ENCODE measurements at regions not wholly inside any gene's neighbourhood (a gene's known extent, or its start where the extent isn't known, plus 50 kb on each side); places are given as distances from the start of the nearest gene placed in this dataset.

GRCh38 chr13:68358294-68358705 lies 1128.2 kb upstream of the PCDH9 start:
- no peak for TF ChIP-seq POLR2AphosphoS5 (IDR thresholded peaks at IDR 0.05; ENCODE audit: borderline replicate concordance, low read depth, low read length)
- TF ChIP-seq EZH2 (IDR thresholded peaks at IDR 0.05) = no peak
- TF ChIP-seq FOXP2 (optimal IDR thresholded peaks at IDR 0.05; ENCODE audit: control extremely low read depth, extremely low read length, insufficient read depth) = no peak

All from SK-N-MC (cell line).